ENCODE measurements at regions not wholly inside any gene's neighbourhood (a gene's known extent, or its start where the extent isn't known, plus 50 kb on each side); places are given as distances from the start of the nearest gene placed in this dataset.

GRCh38 chr15:81744364-81744763 lies 301.5 kb downstream of the MEX3B start:
- DNase-seq, result no peak
- Histone ChIP-seq H3K4me1 (no peaks in the 10 kb centered on the region), H3K36me3 (no peaks in the 10 kb centered on the region), H3K9me3 (no peaks in the 10 kb centered on the region), H3K4me3 (no peak overlapping the region), H3K27me3 (peaks cover 0 to under 1% (median 0%) of the 10 kb centered on the region in 4 donors), H3K27ac (no peak overlapping the region)
- no peak for TF ChIP-seq CTCF (IDR thresholded peaks at IDR 0.05)
- 81 to 90% methylated on average over 4 of the region's 4 CpGs for WGBS, 2 donors
- FAIRE-seq, result no peak
- ATAC-seq, result no peak
- intact Hi-C loops (cut with DNase I), result no loop called here

- H3K27me3 ChIP-seq, result no peaks in the 10 kb centered on the region
- FAIRE-seq (no peak), DNase-seq (no peak), ATAC-seq (no peak)
- no peaks in the 10 kb centered on the region for H3K4me1 ChIP-seq
- no peak overlapping the region for H3K27ac ChIP-seq
- no peaks in the 10 kb centered on the region for H3K9me3 ChIP-seq
- no peaks in the 10 kb centered on the region for H3K36me3 ChIP-seq
- no peak for TF ChIP-seq CTCF (IDR thresholded peaks at IDR 0.05)
- H3K4me3 ChIP-seq, result no peak overlapping the region
- intact Hi-C loops (cut with DNase I), result no loop called here
Observed at GRCh38 chr15:81740416-81740815, 305.4 kb downstream of the MEX3B start.

- no peak for FAIRE-seq
Observed at GRCh38 chr15:81729340-81729739, 316.5 kb downstream of the MEX3B start.

GRCh38 chr15:81728726-81729125 lies 317.1 kb downstream of the MEX3B start:
- no peak overlapping the region for H3K27ac ChIP-seq
- ATAC-seq (no peak), FAIRE-seq (no peak), DNase-seq (no peak)
- H3K9me3 ChIP-seq, result no peaks in the 10 kb centered on the region
- TF ChIP-seq CTCF (IDR thresholded peaks at IDR 0.05), result no peak
- no peaks in the 10 kb centered on the region for H3K27me3 ChIP-seq
- no peak overlapping the region for H3K4me3 ChIP-seq
- no peaks in the 10 kb centered on the region for H3K36me3 ChIP-seq
- intact Hi-C loops (cut with DNase I), result no loop called here
- H3K4me1 ChIP-seq, result no peaks in the 10 kb centered on the region

More at GRCh38 chr15:81729340-81729739, 316.5 kb downstream of the MEX3B start:
- H3K4me1 ChIP-seq, result no peaks in the 10 kb centered on the region
- no peak overlapping the region for H3K4me3 ChIP-seq
- DNase-seq (no peak), ATAC-seq (no peak)
- H3K27ac ChIP-seq, result no peak overlapping the region
- no peaks in the 10 kb centered on the region for H3K36me3 ChIP-seq
- TF ChIP-seq CTCF (IDR thresholded peaks at IDR 0.05), result no peak
- H3K27me3 ChIP-seq, result no peaks in the 10 kb centered on the region
- intact Hi-C loops (cut with DNase I), result no loop called here
- H3K9me3 ChIP-seq, result no peaks in the 10 kb centered on the region
- WGBS, 2 donors, result 60 to 68% methylated on average over 3 of the region's 3 CpGs

GRCh38 chr15:81725590-81725989 lies 320.2 kb downstream of the MEX3B start:
- Histone ChIP-seq H3K36me3 (no peaks in the 10 kb centered on the region), H3K27ac (no peak overlapping the region), H3K4me1 (no peaks in the 10 kb centered on the region), H3K9me3 (no peaks in the 10 kb centered on the region), H3K4me3 (no peak overlapping the region), H3K27me3 (no peaks in the 10 kb centered on the region)
- WGBS, 2 donors, result 53 to 68% methylated on average over 1 of the region's 1 CpG
- FAIRE-seq (no peak), ATAC-seq (no peak), DNase-seq (no peak)
- intact Hi-C loops (cut with DNase I), result no loop called here
- no peak for TF ChIP-seq CTCF (IDR thresholded peaks at IDR 0.05)
